GM18868 (cell line): ENCODE measurements at regions not wholly inside any gene's neighbourhood (a gene's known extent, or its start where the extent isn't known, plus 50 kb on each side); places are given as distances from the start of the nearest gene placed in this dataset.

Experiments
- ATAC-seq: cut with Tn5 transposase; IDR thresholded peaks from one replicate; pipeline ENCODE4 v1.9.1; 2021; ENCODE audit warnings: mild to moderate bottlenecking, moderate library complexity; ENCODE audit not compliant: unreplicated experiment

GRCh38 chr20:24112360-24112759, 123.8 kb upstream of the GGTLC1 start:
- ATAC-seq = no peak

GRCh38 chr20:24111858-24112257, 123.3 kb upstream of the GGTLC1 start:
- ATAC-seq = no peak

DNA sequence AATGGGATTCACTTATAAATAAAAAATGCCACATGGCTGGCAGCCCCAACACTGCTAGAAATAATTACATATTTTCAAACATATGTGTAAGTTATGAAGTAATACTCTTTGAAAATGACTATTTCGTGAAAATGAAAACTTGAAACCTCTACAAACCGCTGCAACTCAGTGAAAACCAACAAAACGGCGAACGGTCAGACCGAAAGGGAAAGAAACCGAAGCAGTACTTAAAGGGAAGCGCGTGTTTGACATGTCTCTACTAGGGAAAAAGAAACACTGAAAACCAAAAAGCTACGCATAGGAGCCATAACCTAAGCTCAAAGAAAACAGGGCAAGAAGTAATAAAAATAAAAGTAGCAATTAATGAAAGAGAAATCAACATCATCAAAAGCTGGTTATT, 121.0 kb upstream of the GGTLC1 start:
- ATAC-seq = no peak

DNA sequence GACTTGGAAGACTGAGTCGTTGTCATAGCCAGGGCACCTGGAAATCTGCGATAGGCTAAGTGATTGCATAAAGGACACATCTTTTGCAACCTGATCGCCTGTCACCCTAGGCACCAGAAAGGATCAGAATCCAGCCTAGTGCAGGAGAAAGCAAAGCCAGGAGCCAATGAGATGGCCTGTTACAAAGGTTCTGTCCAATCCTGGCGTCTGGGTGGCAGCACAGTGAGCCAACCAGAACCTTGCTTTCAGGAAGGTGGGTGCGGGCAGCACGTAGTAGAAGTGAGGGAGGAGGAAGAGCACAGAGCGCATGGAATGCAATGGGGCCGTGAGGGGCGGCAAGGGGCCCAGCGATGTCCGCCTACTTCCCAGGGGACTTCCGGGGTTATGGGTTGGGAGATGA, 120.4 kb upstream of the GGTLC1 start:
- ATAC-seq = no peak

DNA sequence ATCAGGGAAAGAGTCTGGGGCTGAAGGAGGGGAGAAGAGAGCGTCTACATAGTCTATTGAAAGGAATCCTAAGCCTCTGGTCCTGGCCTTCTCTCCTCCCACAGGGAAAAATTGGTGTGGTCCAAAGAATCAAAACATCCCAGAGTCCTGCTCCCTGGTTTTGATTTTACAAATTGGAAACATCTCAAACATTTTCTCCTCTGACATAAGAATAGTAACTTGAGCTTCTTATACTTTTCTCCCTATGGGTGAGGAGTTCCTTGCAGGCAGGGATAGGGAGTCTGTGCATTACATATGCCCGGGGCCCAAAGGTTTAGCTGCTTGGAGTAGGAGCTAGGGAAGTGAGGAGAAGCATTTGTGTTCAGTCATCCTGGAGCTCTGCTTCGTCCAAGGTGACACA, 120.0 kb upstream of the GGTLC1 start:
- ATAC-seq = no peak

GRCh38 chr20:24106801-24107445, 118.3 kb upstream of the GGTLC1 start:
- ATAC-seq = no peak

- ATAC-seq = no peak
Measured at GRCh38 chr20:24106150-24106800, 117.7 kb upstream of the GGTLC1 start.

GRCh38 chr20:24102749-24103333, 114.3 kb upstream of the GGTLC1 start:
- no peak for ATAC-seq

GRCh38 chr20:24102290-24102689, 113.7 kb upstream of the GGTLC1 start:
- no peak for ATAC-seq

DNA sequence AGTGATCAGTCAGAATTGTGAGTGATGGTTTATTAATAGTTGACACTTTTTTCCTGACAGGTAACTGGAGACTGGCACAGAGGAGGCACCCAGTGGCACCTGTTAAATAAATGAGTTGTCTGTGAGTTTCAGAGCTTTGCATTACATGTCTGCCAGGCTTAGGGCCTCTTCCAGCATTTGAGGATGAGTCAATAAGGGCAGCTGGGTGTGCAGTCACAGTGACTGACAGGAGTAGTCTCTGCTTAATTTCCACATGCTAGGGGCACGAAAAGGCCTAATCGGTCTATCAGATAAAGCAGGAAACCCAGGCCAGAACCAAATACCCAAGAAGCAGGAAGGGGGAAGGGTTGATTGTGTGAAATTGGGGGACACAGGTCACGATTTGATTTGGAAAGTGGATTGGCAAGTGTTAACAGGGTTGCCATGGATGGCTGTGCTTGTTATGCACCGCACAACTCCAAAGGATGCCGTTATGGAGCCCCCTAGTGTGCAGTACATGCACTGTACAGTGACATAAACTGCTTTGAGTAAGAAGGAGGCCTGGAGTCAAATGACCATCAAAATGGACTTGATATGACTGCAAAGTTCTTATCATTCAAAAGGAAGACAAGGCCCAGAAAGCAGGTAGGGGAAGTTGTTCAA, 111.9 kb upstream of the GGTLC1 start:
- ATAC-seq = peak; percentile 84

DNA sequence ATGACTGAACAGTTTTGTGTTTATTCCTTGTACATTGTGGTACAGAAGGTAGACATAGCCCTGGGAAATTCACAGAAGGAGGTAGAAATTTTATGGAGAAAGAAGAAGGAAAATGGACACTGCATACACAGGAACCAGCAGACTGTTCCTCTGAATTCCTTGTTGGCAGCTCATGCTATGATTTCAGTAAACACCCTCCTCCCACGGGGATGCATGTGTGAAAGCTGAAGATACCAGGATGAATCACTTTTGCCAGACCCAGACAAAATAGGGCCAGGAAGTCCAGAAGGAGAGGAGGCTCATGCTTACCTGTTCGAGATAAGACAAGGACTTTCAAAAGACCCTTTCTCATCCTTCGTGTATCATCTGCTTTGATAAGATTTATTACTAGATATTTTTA, 110.3 kb upstream of the GGTLC1 start:
- ATAC-seq = no peak

- no peak for ATAC-seq
Measured at GRCh38 chr20:24097506-24098245, 109.1 kb upstream of the GGTLC1 start.

DNA sequence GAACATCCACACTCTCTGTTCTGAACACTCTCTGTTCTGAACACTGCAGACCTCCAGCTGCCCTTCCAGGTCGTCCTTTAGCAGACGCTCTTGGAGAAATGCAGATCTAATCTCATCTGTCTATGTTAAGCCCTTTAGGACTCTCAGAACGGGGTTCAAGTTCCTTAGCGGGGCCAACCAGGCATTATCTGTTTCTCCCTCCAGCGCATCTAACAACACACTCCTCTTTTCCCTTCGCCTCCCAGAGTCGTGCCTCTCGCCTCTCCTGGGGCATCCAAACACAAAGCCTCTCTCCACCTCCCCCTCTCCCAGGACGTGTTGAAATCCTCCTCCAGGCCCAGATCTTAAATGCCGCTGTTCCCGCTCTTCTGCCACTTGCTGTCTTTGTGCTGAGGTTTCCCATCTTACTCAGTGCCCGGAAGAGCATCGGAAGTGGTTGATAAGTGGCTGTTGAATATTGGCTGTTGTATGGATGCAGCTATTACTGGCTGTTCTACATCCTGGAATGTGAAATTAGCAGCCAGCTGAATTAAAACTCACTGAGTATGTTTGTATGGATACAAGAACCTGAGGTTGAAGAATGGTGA, 108.4 kb upstream of the GGTLC1 start:
- no peak for ATAC-seq

DNA sequence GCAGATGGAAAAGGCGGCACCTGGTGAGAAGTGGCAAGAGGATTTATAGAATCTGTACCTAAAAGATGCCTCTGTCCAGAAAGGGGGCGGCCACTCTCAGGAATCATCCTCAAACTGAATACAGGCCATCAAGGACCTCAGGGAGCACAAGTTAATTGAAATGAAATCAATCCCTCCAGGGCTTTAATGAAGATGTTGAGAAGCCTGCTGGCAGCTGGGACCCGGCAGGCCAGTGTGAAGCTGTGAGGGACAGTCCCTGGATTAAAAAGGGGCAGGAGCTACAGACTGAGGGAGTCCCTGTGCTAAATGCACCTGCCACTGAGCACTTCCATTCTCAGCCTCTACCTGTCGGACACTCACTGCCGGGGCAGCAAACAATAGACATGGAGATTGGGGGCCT, 107.7 kb upstream of the GGTLC1 start:
- no peak for ATAC-seq

- ATAC-seq = no peak
Measured at GRCh38 chr20:24095756-24096155, 107.2 kb upstream of the GGTLC1 start.

DNA sequence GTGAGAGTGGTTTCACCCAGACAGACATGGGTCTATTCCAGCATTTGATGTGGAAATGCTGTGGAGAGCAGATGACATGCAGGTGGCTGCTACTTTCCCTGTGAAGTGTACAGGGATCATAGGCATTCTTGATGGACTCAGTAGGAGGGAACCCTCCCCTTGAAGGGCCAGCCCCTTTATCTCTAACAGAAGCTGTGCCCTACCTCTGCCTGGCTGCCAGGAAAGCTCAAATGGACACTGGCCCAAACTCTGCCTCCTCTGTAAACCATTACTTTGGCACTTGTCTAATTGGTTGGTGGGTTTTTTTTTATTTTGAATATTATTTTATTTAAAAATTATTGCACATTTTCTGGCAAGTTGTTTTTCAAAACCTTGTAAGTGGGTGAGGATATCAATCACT, 106.7 kb upstream of the GGTLC1 start:
- no peak for ATAC-seq

DNA sequence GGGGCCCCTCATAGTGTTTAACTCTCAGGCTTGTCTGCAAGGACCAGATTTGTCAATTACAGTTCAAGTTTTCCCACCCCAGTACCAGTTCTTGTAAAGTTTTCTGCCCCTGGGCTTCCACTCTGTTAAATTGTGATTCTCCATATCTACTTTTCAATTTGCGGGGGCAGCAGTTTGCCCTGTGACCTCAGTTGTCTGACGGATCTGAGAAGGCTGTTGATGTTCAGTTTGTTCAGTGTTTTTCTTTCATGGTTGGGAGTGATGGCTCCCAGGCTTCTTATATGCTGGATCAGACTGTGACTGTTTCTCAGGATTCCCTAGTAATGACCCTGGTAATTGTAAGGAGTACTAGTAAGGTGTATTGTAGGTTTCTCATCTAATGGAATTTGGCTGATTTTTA, 101.0 kb upstream of the GGTLC1 start:
- no peak for ATAC-seq

GRCh38 chr20:24086121-24086520, 97.5 kb upstream of the GGTLC1 start:
- ATAC-seq = no peak

DNA sequence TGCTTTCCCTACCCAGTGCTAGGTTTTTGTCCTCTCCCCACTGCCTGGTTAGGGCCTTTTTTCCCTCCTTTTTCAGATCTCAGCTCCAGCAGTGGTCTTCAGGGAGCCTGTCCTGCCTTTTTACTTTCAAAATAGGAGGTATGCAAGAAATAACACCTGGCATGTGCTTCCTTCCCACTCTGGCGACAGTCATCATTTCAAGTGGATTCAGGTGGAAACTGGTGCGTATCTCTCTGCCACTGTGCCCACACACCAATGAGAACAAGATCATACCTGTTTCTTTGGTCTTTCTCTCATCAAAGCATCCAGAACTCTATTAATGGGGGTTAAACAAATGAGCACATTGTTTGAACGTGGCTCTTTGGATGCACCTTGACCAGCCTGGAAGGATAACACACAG, 95.7 kb upstream of the GGTLC1 start:
- no peak for ATAC-seq

DNA sequence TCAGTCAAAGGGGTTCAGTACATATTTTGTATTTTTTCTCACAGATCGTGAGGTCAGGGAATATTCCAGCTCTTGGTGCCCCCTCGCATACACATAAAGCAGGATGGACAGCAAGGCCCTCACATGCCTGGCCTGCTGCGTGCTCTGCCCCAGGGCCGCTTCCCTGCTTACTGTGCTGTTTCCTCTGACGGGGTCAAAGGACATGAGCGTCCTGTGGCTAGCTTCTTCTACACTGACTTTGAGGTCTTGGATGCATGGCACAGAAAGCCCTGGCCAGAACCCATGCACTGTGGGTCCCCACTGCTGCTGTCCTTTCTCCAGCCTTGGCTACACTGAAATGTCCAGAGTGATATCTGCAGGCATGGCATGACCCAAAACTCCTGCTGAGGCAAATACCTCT, 92.5 kb upstream of the GGTLC1 start:
- no peak for ATAC-seq
